K562 (cell line): ENCODE measurements at regions not wholly inside any gene's neighbourhood (a gene's known extent, or its start where the extent isn't known, plus 50 kb on each side); places are given as distances from the start of the nearest gene placed in this dataset.

ENCODE experiments used
- CC2D1A ChIP-seq: fragments of 450-650 bp; IDR thresholded peaks from 2 replicates; pipeline ENCODE4 v1.6.1; 2017; ENCODE audit warnings: mild to moderate bottlenecking
- CHD4 ChIP-seq: fragments of 200-600 bp; sonication (generic); IDR thresholded peaks from 3 replicates; pipeline ENCODE4 v1.6.1; 2012; ENCODE audit warnings: low read depth, mild to moderate bottlenecking, mixed read lengths, low read length, inconsistent platforms; ENCODE audit not compliant: insufficient read depth, insufficient replicate concordance, poor library complexity, severe bottlenecking
- CHD7 ChIP-seq: fragments of 200-600 bp; sonication (generic); IDR thresholded peaks from one replicate; pipeline ENCODE4 v1.6.1; 2012; ENCODE audit warnings: mild to moderate bottlenecking, low read depth, low read length, inconsistent platforms
- CTCF ChIP-seq, 3 experiments: IDR thresholded peaks in 2 of 3; conservative IDR thresholded peaks in 1 of 3; 2 replicates each; pipeline ENCODE4 v1.5.1; 2011 to 2012; ENCODE audit warnings: low read length in 3 of 3, mild to moderate bottlenecking in 3 of 3, control low read depth in 2 of 3, improper control_type of control experiment in 1 of 3, inconsistent platforms in 1 of 3, low read depth in 1 of 3, mixed read lengths in 1 of 3, moderate library complexity in 1 of 3; ENCODE audit not compliant: insufficient read depth in 2 of 3
- CTCFL ChIP-seq: IDR thresholded peaks from 2 replicates; pipeline ENCODE4 v1.6.1; 2011; ENCODE audit warnings: borderline replicate concordance, low read depth, mild to moderate bottlenecking, moderate library complexity, low read length; ENCODE audit not compliant: insufficient read depth, poor library complexity, severe bottlenecking
- ELK1 ChIP-seq: sonication (generic); formaldehyde crosslinking; IDR thresholded peaks from 2 replicates; pipeline ENCODE4 v1.8.1; 2022; ENCODE audit warnings: missing genetic modification reagents
- MAX ChIP-seq: sonication (generic); formaldehyde crosslinking; IDR thresholded peaks from 2 replicates; pipeline ENCODE4 v1.9.0; 2022; ENCODE audit warnings: mild to moderate bottlenecking, missing genetic modification reagents
- MAZ ChIP-seq, 2 experiments: fragments of 450-650 bp in 1 of 2; sonication (generic) in 1 of 2; formaldehyde crosslinking; IDR thresholded peaks in 1 of 2; conservative IDR thresholded peaks in 1 of 2; 2 replicates each; pipeline versions ENCODE4 v1.4.0 to v1.5.0; 2020; ENCODE audit warnings: mild to moderate bottlenecking in 1 of 2, missing genetic modification reagents in 1 of 2
- POLR2A ChIP-seq: fragments of 450-650 bp; conservative IDR thresholded peaks from 2 replicates; pipeline ENCODE4 v1.6.1; 2016
- SP1 ChIP-seq: sonication (generic); formaldehyde crosslinking; IDR thresholded peaks from 2 replicates; pipeline ENCODE4 v1.8.1; 2022; ENCODE audit warnings: mild to moderate bottlenecking, missing genetic modification reagents
- TRIM24 ChIP-seq, 2 experiments: fragments of 450-650 bp; IDR thresholded peaks; 2 replicates each; pipeline ENCODE4 v1.6.1; 2016
- ZEB2 ChIP-seq: fragments of 450-650 bp; IDR thresholded peaks from 2 replicates; pipeline ENCODE4 v1.6.1; 2016
- ZNF311 ChIP-seq: fragments of 250-450 bp; sonication (Bioruptor Pico); IDR thresholded peaks from 2 replicates; pipeline ENCODE4 v1.4.0; 2020; ENCODE audit warnings: mild to moderate bottlenecking, moderate library complexity

- no peak for TF ChIP-seq SP1 (CRISPR knock-in tag)
- TF ChIP-seq TRIM24 (IDR thresholded peaks at IDR 0.05): no peak
- no peak for TF ChIP-seq CHD7
- TF ChIP-seq MAX: no peak
- TF ChIP-seq ELK1 (CRISPR knock-in tag): no peak
- TF ChIP-seq ZNF311: no peak
- TF ChIP-seq CTCF (IDR thresholded peaks at IDR 0.05 in 2 of 3, conservative IDR thresholded peaks at IDR 0.05 in 1 of 3; ENCODE audit: insufficient read depth in 2 of 3, low read depth in 1 of 3, low read length in 3 of 3): 0 out of 6 replicates have a peak, but pooled peaks of 1 of the 3 experiments have one; percentile 1
- no peak for TF ChIP-seq CHD4
- TF ChIP-seq ZEB2: no peak
- TF ChIP-seq CC2D1A: no peak
- no peak for TF ChIP-seq POLR2A
- TF ChIP-seq MAZ (CRISPR knock-in tag; conservative IDR thresholded peaks at IDR 0.05 in 1 of 2, IDR thresholded peaks at IDR 0.05 in 1 of 2): no peak
- TF ChIP-seq CTCFL: no peak
Measured at GRCh38 chr12:34306133-34306830, 284.0 kb downstream of the ALG10 start.
